ENCODE measurements at regions not wholly inside any gene's neighbourhood (a gene's known extent, or its start where the extent isn't known, plus 50 kb on each side); places are given as distances from the start of the nearest gene placed in this dataset.

- Histone ChIP-seq H3K9me3 (ENCODE audit: insufficient read depth in 2 of 2, low read depth in 1 of 2, low read length in 1 of 2) (peaks cover 27 to 35% of the 10 kb centered on the region in 2 experiments), H4K20me1 (replicated peaks in 1 of 2; ENCODE audit: control insufficient read depth in 1 of 2, insufficient read depth in 2 of 2, low read length in 2 of 2) (no peaks in the 10 kb centered on the region)
Observed at GRCh38 chr1:239977416-239977815, 114.3 kb upstream of the FMN2 start.

More at GRCh38 chr1:239977416-239977815, 114.3 kb upstream of the FMN2 start:
- Histone ChIP-seq H4K8ac (ENCODE audit: extremely low read depth, insufficient read depth, low read length) (no peak overlapping the region), H3K79me2 (ENCODE audit: control insufficient read depth in 1 of 2, insufficient read depth in 2 of 2, low read length in 2 of 2) (no peaks in the 10 kb centered on the region), H2BK20ac (ENCODE audit: low read length) (no peak overlapping the region), H3K27me3 (replicated peaks in 1 of 4; ENCODE audit: control insufficient read depth in 3 of 4, extremely low read depth in 1 of 4, insufficient read depth in 3 of 4, low read length in 3 of 4) (peaks cover 0 to 1% (median 0%) of the 10 kb centered on the region in 4 experiments; a peak in 1 of 7 replicates), H2BK5ac (ENCODE audit: low read depth, low read length) (no peak overlapping the region), H3K4me1 (replicated peaks in 1 of 4; ENCODE audit: control insufficient read depth in 3 of 4, insufficient read depth in 4 of 4, low read length in 3 of 4) (no peaks in the 10 kb centered on the region), H3K56ac (replicated peaks; ENCODE audit: insufficient read length, low read depth, low read length) (no peak overlapping the region), H2BK120ac (replicated peaks; ENCODE audit: low read depth, low read length) (no peak overlapping the region), H3K36me3 (ENCODE audit: control insufficient read depth in 2 of 4, insufficient read depth in 4 of 4, low read length in 3 of 4) (peaks cover 0 to 6% (median 0%) of the 10 kb centered on the region in 4 experiments; a peak in 1 of 8 replicates), H2BK15ac (ENCODE audit: low read length) (no peak overlapping the region), H3K14ac (ENCODE audit: insufficient read length) (no peak overlapping the region), H3K4me3 (ENCODE audit: extremely low read depth in 1 of 4, insufficient read depth in 2 of 4, low read depth in 3 of 4, low read length in 4 of 4) (no peak overlapping the region), H3K23me2 (ENCODE audit: low read depth, low read length) (no peaks in the 10 kb centered on the region; the same call in 1 of the 2 replicates), H3K18ac (ENCODE audit: extremely low read depth, low read length) (no peak overlapping the region), H3K4ac (replicated peaks; ENCODE audit: insufficient read length, low read depth, low read length) (no peak overlapping the region), H3K23ac (ENCODE audit: insufficient read length) (no peak overlapping the region), H2BK12ac (ENCODE audit: low read depth, low read length) (no peak overlapping the region), H2AK5ac (ENCODE audit: low read depth, low read length) (no peak overlapping the region), H3K9ac (replicated peaks in 1 of 4; ENCODE audit: extremely low read depth in 1 of 4, low read depth in 3 of 4, low read length in 3 of 4) (peak overlapping the region in 1 of 4 experiments; percentile 59; a peak in 1 of 7 replicates), H3K27ac (ENCODE audit: low read depth, low read length) (no peak overlapping the region), H4K5ac (ENCODE audit: insufficient read length, low read depth, low read length) (no peak overlapping the region), H3K4me2 (ENCODE audit: insufficient read depth in 1 of 2, low read depth in 2 of 2, low read length in 2 of 2) (no peak overlapping the region), H3K79me1 (ENCODE audit: low read depth, low read length) (no peaks in the 10 kb centered on the region), H4K91ac (replicated peaks; ENCODE audit: insufficient read length, low read length) (no peak overlapping the region), H2AFZ (ENCODE audit: low read length) (no peak overlapping the region)
- WGBS, 2 experiments (ENCODE audit: extremely low coverage in 1 of 2, insufficient coverage in 1 of 2, insufficient read length in 1 of 2, insufficient replicate concordance in 2 of 2, low coverage in 1 of 2, low lambda C conversion rate in 2 of 2, missing lambda C conversion rate in 1 of 2) = 83% methylated on average over 6 of the region's 6 CpGs; no CpG with 5 or more reads in 1 of the 2 experiments
- DNase-seq (ENCODE audit: low read depth in 1 of 2, low spot score in 2 of 2) (no peak), FAIRE-seq (no peak)
- TF ChIP-seq HDAC6 (IDR thresholded peaks at IDR 0.05; ENCODE audit: low read depth, low read length) (no peak), NANOG (IDR thresholded peaks at IDR 0.05; ENCODE audit: insufficient read depth, low read depth, low read length, poor library complexity, severe bottlenecking) (no peak), KDM5A (IDR thresholded peaks at IDR 0.05; ENCODE audit: low read length) (no peak)
- ChIA-PET POLR2A (ENCODE audit: partially characterized antibody) (no interaction called here), CTCF (ENCODE audit: partially characterized antibody) (interaction anchor here (0.7 to 9.1 kb wide), 10 partner anchors 9 to 119 kb away, joined by 3 to 131 read pairs (median 4); no protein-coding TSS in a partner anchor)

Measured in H1 (cell line).